IMR-90 (cell line): ENCODE measurements at regions not wholly inside any gene's neighbourhood (a gene's known extent, or its start where the extent isn't known, plus 50 kb on each side); places are given as distances from the start of the nearest gene placed in this dataset.

Source experiments
- ATAC-seq: fragments of 200-7000 bp; cut with Tn5 transposase; 2 replicates; pipeline ENCODE4 v1.9.1; 2020; ENCODE audit warnings: low read depth, mild to moderate bottlenecking, moderate library complexity
- BruUV-seq: library from RNA; stranded (reverse); fragments of 400-500 nt; replicated peaks from 2 replicates; lab custom pipeline; 2021; lab: Mats Ljungman, UMichigan
- CTCF ChIA-PET: fragments of 300-600 bp; formaldehyde crosslinking; extraction: SDS; loops from one replicate; lab custom pipeline; 2021; ENCODE audit warnings: antibody characterized with exemption; lab: Yijun Ruan, JAX
- POLR2A ChIA-PET: fragments of 300-600 bp; sonication (Branson Sonifier 250); formaldehyde crosslinking; loops from one replicate; lab custom pipeline; 2022; ENCODE audit warnings: antibody characterized with exemption; ENCODE audit not compliant: unreplicated experiment; lab: Charles Lee
- DNase-seq: peaks from one replicate; pipeline ENCODE4 v3.0.0; 2013
- H2AFZ ChIP-seq: replicated peaks from 2 replicates; pipeline ENCODE3; 2013; ENCODE audit warnings: low read length, mild to moderate bottlenecking; ENCODE audit not compliant: poor library complexity
- H2AK5ac ChIP-seq: 2 replicates; pipeline ENCODE4 v1.6.1; 2013; ENCODE audit warnings: low read depth, low read length, inconsistent platforms
- H2AK9ac ChIP-seq: replicated peaks from 2 replicates; pipeline ENCODE3; 2013; ENCODE audit warnings: mild to moderate bottlenecking, low read depth, low read length, moderate library complexity; ENCODE audit not compliant: poor library complexity
- H2BK120ac ChIP-seq: 2 replicates; pipeline ENCODE4 v1.6.1; 2013; ENCODE audit warnings: low read depth, low read length, inconsistent platforms
- H2BK15ac ChIP-seq: 3 replicates; pipeline ENCODE4 v1.6.1; 2013; ENCODE audit warnings: low read depth, low read length, inconsistent platforms
- H2BK20ac ChIP-seq: 2 replicates; pipeline ENCODE4 v1.6.1; 2013; ENCODE audit warnings: low read depth, mild to moderate bottlenecking, inconsistent platforms, low read length, moderate library complexity
- H2BK5ac ChIP-seq: 2 replicates; pipeline ENCODE4 v1.6.1; 2013; ENCODE audit warnings: mild to moderate bottlenecking, low read depth, low read length, inconsistent platforms; ENCODE audit not compliant: poor library complexity, severe bottlenecking
- H3K14ac ChIP-seq: replicated peaks from 2 replicates; pipeline ENCODE4 v1.6.1; 2013; ENCODE audit warnings: low read depth, low read length, inconsistent platforms
- H3K18ac ChIP-seq: 2 replicates; pipeline ENCODE4 v1.6.1; 2013; ENCODE audit warnings: low read depth, low read length, control low read depth
- H3K23ac ChIP-seq: 2 replicates; pipeline ENCODE4 v1.6.1; 2013; ENCODE audit warnings: low read depth, low read length, inconsistent platforms
- H3K27ac ChIP-seq: 2 replicates; pipeline ENCODE4 v1.5.1; 2013; ENCODE audit warnings: mild to moderate bottlenecking, control low read depth, low read length; ENCODE audit not compliant: insufficient read depth
- H3K27me3 ChIP-seq: 2 replicates; pipeline ENCODE4 v1.6.1; 2013; ENCODE audit warnings: low read length; ENCODE audit not compliant: control insufficient read depth, insufficient read depth
- H3K36me3 ChIP-seq: 2 replicates; pipeline ENCODE4 v1.6.1; 2013; ENCODE audit warnings: low read length, mixed read lengths; ENCODE audit not compliant: control insufficient read depth, insufficient read depth
- H3K4ac ChIP-seq: 2 replicates; pipeline ENCODE4 v1.6.1; 2013; ENCODE audit warnings: low read depth, low read length, inconsistent platforms
- H3K4me1 ChIP-seq: 2 replicates; pipeline ENCODE4 v1.6.1; 2013; ENCODE audit warnings: low read length, mixed read lengths; ENCODE audit not compliant: control insufficient read depth, insufficient read depth
- H3K4me2 ChIP-seq: 2 replicates; pipeline ENCODE4 v1.6.1; 2013; ENCODE audit warnings: low read depth, mild to moderate bottlenecking, control low read depth, low read length, moderate library complexity
- H3K4me3 ChIP-seq: 2 replicates; pipeline ENCODE4 v1.5.1; 2013; ENCODE audit warnings: low read depth, mild to moderate bottlenecking, control low read depth, low read length, moderate library complexity; ENCODE audit not compliant: insufficient read depth
- H3K56ac ChIP-seq: 2 replicates; pipeline ENCODE4 v1.6.1; 2013; ENCODE audit warnings: low read length, inconsistent platforms; ENCODE audit not compliant: insufficient read depth; ENCODE audit errors: extremely low read depth
- H3K79me1 ChIP-seq, 2 experiments: 2 replicates each; pipeline ENCODE4 v1.6.1; 2013; ENCODE audit warnings: low read length in 2 of 2, inconsistent platforms in 1 of 2, low read depth in 1 of 2
- H3K9ac ChIP-seq: 2 replicates; pipeline ENCODE4 v1.6.1; 2013; ENCODE audit warnings: low read depth, low read length, control low read depth
- H3K9me1 ChIP-seq: 2 replicates; pipeline ENCODE4 v1.6.1; 2013; ENCODE audit warnings: low read length, inconsistent platforms; ENCODE audit not compliant: insufficient read depth
- H3K9me3 ChIP-seq: 2 replicates; pipeline ENCODE4 v1.6.1; 2013; ENCODE audit warnings: low read length; ENCODE audit not compliant: control insufficient read depth, insufficient read depth
- H4K20me1 ChIP-seq: 2 replicates; pipeline ENCODE4 v1.6.1; 2013; ENCODE audit warnings: low read length, inconsistent platforms; ENCODE audit not compliant: insufficient read depth
- H4K5ac ChIP-seq: 2 replicates; pipeline ENCODE4 v1.6.1; 2013; ENCODE audit warnings: mild to moderate bottlenecking, low read depth, low read length, control low read depth
- H4K8ac ChIP-seq, 2 experiments: 2 replicates each; pipeline ENCODE4 v1.6.1; 2013; ENCODE audit warnings: low read depth in 2 of 2, low read length in 2 of 2, control low read depth in 1 of 2, inconsistent platforms in 1 of 2
- H4K91ac ChIP-seq: 2 replicates; pipeline ENCODE4 v1.6.1; 2013; ENCODE audit warnings: low read depth, low read length, inconsistent platforms; ENCODE audit not compliant: insufficient read depth
- BHLHE40 ChIP-seq: fragments of 150-350 bp; IDR thresholded peaks from 2 replicates; pipeline ENCODE4 v1.6.1; 2016; ENCODE audit warnings: mild to moderate bottlenecking, low read depth, low read length
- CEBPB ChIP-seq: IDR thresholded peaks from 2 replicates; pipeline ENCODE4 v1.6.1; 2012; ENCODE audit warnings: low read depth, low read length, improper control_type of control experiment
- CHD1 ChIP-seq: IDR thresholded peaks from 2 replicates; pipeline ENCODE4 v1.6.1; 2012; ENCODE audit warnings: low read depth, low read length, improper control_type of control experiment
- CTCF ChIP-seq: conservative IDR thresholded peaks from 2 replicates; pipeline ENCODE4 v1.5.1; 2012; ENCODE audit warnings: mild to moderate bottlenecking, low read depth, low read length, improper control_type of control experiment
- ELK1 ChIP-seq: fragments of 150-350 bp; IDR thresholded peaks from 2 replicates; pipeline ENCODE4 v1.6.1; 2016; ENCODE audit warnings: low read depth, mild to moderate bottlenecking, low read length, moderate library complexity, borderline replicate concordance
- FOS ChIP-seq: fragments of 150-350 bp; IDR thresholded peaks from 2 replicates; pipeline ENCODE4 v1.6.1; 2016; ENCODE audit warnings: low read depth, low read length
- MAFK ChIP-seq: IDR thresholded peaks from 2 replicates; pipeline ENCODE4 v1.6.1; 2012; ENCODE audit warnings: low read depth, low read length, improper control_type of control experiment
- MAZ ChIP-seq: IDR thresholded peaks from 2 replicates; pipeline ENCODE4 v1.6.1; 2012; ENCODE audit warnings: low read depth, mild to moderate bottlenecking, low read length, improper control_type of control experiment, moderate library complexity, borderline replicate concordance
- MXI1 ChIP-seq: IDR thresholded peaks from 2 replicates; pipeline ENCODE4 v1.6.1; 2012; ENCODE audit warnings: low read depth, mild to moderate bottlenecking, low read length, moderate library complexity, borderline replicate concordance
- NFE2L2 ChIP-seq: fragments of 150-350 bp; IDR thresholded peaks from 2 replicates; pipeline ENCODE4 v1.6.1; 2016; ENCODE audit warnings: low read depth, mild to moderate bottlenecking, low read length
- POLR2A ChIP-seq: IDR thresholded peaks from 2 replicates; pipeline ENCODE4 v1.6.1; 2012; ENCODE audit warnings: mild to moderate bottlenecking, low read depth, low read length
- RAD21 ChIP-seq: IDR thresholded peaks from 2 replicates; pipeline ENCODE4 v1.6.1; 2012; ENCODE audit warnings: low read length, improper control_type of control experiment
- RCOR1 ChIP-seq: IDR thresholded peaks from 2 replicates; pipeline ENCODE4 v1.6.1; 2012; ENCODE audit warnings: mild to moderate bottlenecking, low read length, improper control_type of control experiment; ENCODE audit not compliant: insufficient replicate concordance
- RFX5 ChIP-seq: IDR thresholded peaks from 2 replicates; pipeline ENCODE4 v1.8.0; 2012; ENCODE audit warnings: low read depth, mild to moderate bottlenecking, low read length, moderate library complexity
- SMC3 ChIP-seq: fragments of 150-350 bp; IDR thresholded peaks from 2 replicates; pipeline ENCODE4 v1.6.1; 2016; ENCODE audit warnings: low read depth, mild to moderate bottlenecking, antibody characterized with exemption, low read length, moderate library complexity
- USF2 ChIP-seq: fragments of 150-350 bp; IDR thresholded peaks from 2 replicates; pipeline ENCODE4 v1.6.1; 2017; ENCODE audit warnings: mild to moderate bottlenecking, antibody characterized with exemption, low read length, low read depth
- WGBS, 2 experiments: methylation state at CpG; one replicate each; pipeline versions ENCODE4 v1.1.5 to v1.1.7; 2013; ENCODE audit warnings: missing lambda C conversion rate in 2 of 2; ENCODE audit not compliant: insufficient read length in 1 of 2; ENCODE audit errors: extremely low coverage in 2 of 2; 5-methylcytosine and 5-hydroxymethylcytosine counted together
- dilution Hi-C: fragments of 300-500 bp; cut with HindIII; formaldehyde crosslinking; loops from one replicate; pipeline ENCODE4 v1.14.3; 2018; ENCODE audit warnings: low sequenced_read_pairs; ENCODE audit not compliant: unreplicated experiment
- in situ Hi-C: fragments of 300-500 bp; cut with MboI; formaldehyde crosslinking; loops from 3 replicates; pipeline ENCODE4 v1.14.3; 2019; ENCODE audit warnings: low sequenced_read_pairs, inconsistent platforms, mixed read lengths
- intact Hi-C: fragments of 100-400 bp; cut with micrococcal nuclease; formaldehyde crosslinking; loops from 2 replicates; pipeline ENCODE4 v1.10.0; 2022

GRCh38 chr9:1300941-1301340, 250.8 kb downstream of the DMRT2 start:
- DNase-seq (no peak), ATAC-seq (no peak)
- no CpG with 5 or more reads among the region's 1 CpG for WGBS, 2 experiments
- Histone ChIP-seq H3K9ac (no peak overlapping the region), H3K79me1 (no peaks in the 10 kb centered on the region), H2AFZ (no peak overlapping the region), H2BK120ac (no peak overlapping the region), H3K27ac (no peak overlapping the region), H3K36me3 (no peaks in the 10 kb centered on the region), H3K23ac (no peak overlapping the region), H2AK5ac (no peak overlapping the region), H3K56ac (no peak overlapping the region), H3K4me1 (no peaks in the 10 kb centered on the region), H4K20me1 (no peaks in the 10 kb centered on the region), H4K91ac (no peak overlapping the region), H3K9me1 (no peaks in the 10 kb centered on the region), H3K18ac (no peak overlapping the region), H3K4me2 (no peak overlapping the region), H2BK20ac (no peak overlapping the region), H3K4ac (no peak overlapping the region), H2AK9ac (no peak overlapping the region), H3K14ac (no peak overlapping the region), H4K5ac (no peak overlapping the region), H2BK5ac (no peak overlapping the region), H3K9me3 (peaks cover 1% of the 10 kb centered on the region), H4K8ac (no peak overlapping the region), H2BK15ac (no peak overlapping the region), H3K4me3 (no peak overlapping the region), H3K27me3 (no peaks in the 10 kb centered on the region)
- CTCF ChIA-PET = no interaction called here
- dilution Hi-C loops = no loop called here
- POLR2A ChIA-PET = no interaction called here
- in situ Hi-C loops = no loop called here
- BruUV-seq = no TSS peak
- intact Hi-C loops = no loop called here
- TF ChIP-seq MAFK = no peak
- no peak for TF ChIP-seq RFX5
- TF ChIP-seq FOS = no peak
- no peak for TF ChIP-seq POLR2A
- TF ChIP-seq NFE2L2 = no peak
- no peak for TF ChIP-seq BHLHE40
- TF ChIP-seq USF2 = no peak
- no peak for TF ChIP-seq CHD1
- no peak for TF ChIP-seq CTCF
- no peak for TF ChIP-seq RCOR1
- no peak for TF ChIP-seq SMC3
- no peak for TF ChIP-seq CEBPB
- no peak for TF ChIP-seq RAD21
- TF ChIP-seq MAZ = no peak
- TF ChIP-seq ELK1 = no peak
- TF ChIP-seq MXI1 = no peak
